CD4-positive, alpha-beta memory T cell (primary cell): ENCODE measurements at regions not wholly inside any gene's neighbourhood (a gene's known extent, or its start where the extent isn't known, plus 50 kb on each side); places are given as distances from the start of the nearest gene placed in this dataset.
"Not testable (repeated sequence)": the region's sequence is repeated elsewhere in the genome, so short reads cannot be mapped to it uniquely, and the experiment has no call there.

Source experiments
- CTCF ChIA-PET: fragments of 350-600 bp; sonication (Branson Sonifier 250); formaldehyde crosslinking; loops from one replicate; lab custom pipeline; 2021; ENCODE audit warnings: inconsistent platforms; ENCODE audit not compliant: partially characterized antibody; lab: Charles Lee
- POLR2A ChIA-PET: fragments of 350-600 bp; sonication (Branson Sonifier 250); formaldehyde crosslinking; loops from one replicate; lab custom pipeline; 2021; ENCODE audit not compliant: partially characterized antibody; lab: Charles Lee
- DNase-seq, 5 donors: peaks; one replicate each; pipeline versions ENCODE4 v3.0.0 to v3.0.0-alpha.2; 2020 to 2022; ENCODE audit warnings: mixed read lengths in 1 of 5
- H3K27ac ChIP-seq: one replicate; pipeline ENCODE4 v1.7.0; 2013; ENCODE audit warnings: low read depth, low read length
- H3K27me3 ChIP-seq: 2 replicates; pipeline ENCODE4 v1.7.0; 2013; ENCODE audit warnings: mild to moderate bottlenecking, low read length, moderate library complexity; ENCODE audit not compliant: insufficient read depth
- H3K36me3 ChIP-seq: 2 replicates; pipeline ENCODE4 v1.7.0; 2013; ENCODE audit warnings: mild to moderate bottlenecking, low read length, moderate library complexity; ENCODE audit not compliant: insufficient read depth
- H3K4me1 ChIP-seq: 2 replicates; pipeline ENCODE4 v1.7.0; 2013; ENCODE audit warnings: mild to moderate bottlenecking, low read length, moderate library complexity; ENCODE audit not compliant: insufficient read depth
- H3K4me3 ChIP-seq, 2 donors: one replicate each; pipeline ENCODE4 v1.7.0; 2013; ENCODE audit warnings: low read length in 2 of 2, mild to moderate bottlenecking in 1 of 2
- H3K9me3 ChIP-seq, 2 donors: one replicate each; pipeline ENCODE4 v1.7.0; 2013; ENCODE audit warnings: low read length in 2 of 2, control low read depth in 1 of 2; ENCODE audit not compliant: control insufficient read depth in 1 of 2
- H3K27ac Mint-ChIP-seq, 7 donors: one replicate each; pipeline ENCODE4 v1.8.0; 2020 to 2021; ENCODE audit warnings: mixed read lengths in 7 of 7, mild to moderate bottlenecking in 6 of 7, inconsistent platforms in 3 of 7, moderate library complexity in 3 of 7
- H3K27me3 Mint-ChIP-seq, 2 donors: one replicate each; pipeline ENCODE4 v1.8.0; 2020 to 2021; ENCODE audit warnings: mixed read lengths in 2 of 2
- H3K36me3 Mint-ChIP-seq, 2 donors: one replicate each; pipeline ENCODE4 v1.8.0; 2020 to 2021; ENCODE audit warnings: mixed read lengths in 2 of 2, inconsistent platforms in 1 of 2, mild to moderate bottlenecking in 1 of 2
- H3K4me1 Mint-ChIP-seq, 4 donors: one replicate each; pipeline ENCODE4 v1.8.0; 2020 to 2021; ENCODE audit warnings: mixed read lengths in 4 of 4, mild to moderate bottlenecking in 1 of 4
- H3K4me3 Mint-ChIP-seq, 8 donors: one replicate each; pipeline ENCODE4 v1.8.0; 2020 to 2021; ENCODE audit warnings: mixed read lengths in 8 of 8, mild to moderate bottlenecking in 7 of 8, moderate library complexity in 6 of 8, inconsistent platforms in 3 of 8
- H3K9me3 Mint-ChIP-seq, 8 donors: one replicate each; pipeline ENCODE4 v1.8.0; 2020 to 2021; ENCODE audit warnings: mixed read lengths in 8 of 8, mild to moderate bottlenecking in 5 of 8, inconsistent platforms in 3 of 8, moderate library complexity in 1 of 8
- intact Hi-C: fragments of 100-400 bp; cut with micrococcal nuclease; formaldehyde crosslinking; loops from one replicate; pipeline ENCODE4 v1.15.1; 2023

GRCh38 chr14:30356438-30357202, 202.3 kb upstream of the G2E3 start:
- no peaks in the 10 kb centered on the region for H3K9me3 ChIP-seq
- no peak overlapping the region for H3K27ac ChIP-seq
- H3K27me3 ChIP-seq, result no peaks in the 10 kb centered on the region
- intact Hi-C loops, result no loop called here
- H3K27ac Mint-ChIP-seq, result no peak overlapping the region
- H3K36me3 Mint-ChIP-seq, result no peaks in the 10 kb centered on the region
- no peak overlapping the region for H3K4me3 Mint-ChIP-seq
- no peaks in the 10 kb centered on the region for H3K27me3 Mint-ChIP-seq
- H3K9me3 Mint-ChIP-seq, result peaks cover 0 to 15% (median 5%) of the 10 kb centered on the region in 8 donors
- no peaks in the 10 kb centered on the region for H3K4me1 ChIP-seq
- H3K4me3 ChIP-seq, result no peak overlapping the region
- no peak for DNase-seq
- H3K36me3 ChIP-seq, result no peaks in the 10 kb centered on the region
- POLR2A ChIA-PET, result no interaction called here
- CTCF ChIA-PET, result no interaction called here
- peaks cover 0 to 8% (median 5%) of the 10 kb centered on the region in 4 donors for H3K4me1 Mint-ChIP-seq

GRCh38 chr14:30357791-30358190, 201.2 kb upstream of the G2E3 start:
- CTCF ChIA-PET, result no interaction called here
- DNase-seq, result no peak
- Mint-ChIP-seq H3K27me3 (no peaks in the 10 kb centered on the region), H3K4me3 (no peak overlapping the region), H3K36me3 (no peaks in the 10 kb centered on the region), H3K27ac (no peak overlapping the region), H3K4me1 (peaks cover 0 to 8% (median 5%) of the 10 kb centered on the region in 4 donors), H3K9me3 (peaks cover 0 to 15% (median 5%) of the 10 kb centered on the region in 8 donors)
- Histone ChIP-seq H3K4me1 (no peaks in the 10 kb centered on the region), H3K9me3 (no peaks in the 10 kb centered on the region), H3K27me3 (no peaks in the 10 kb centered on the region), H3K27ac (no peak overlapping the region), H3K36me3 (no peaks in the 10 kb centered on the region), H3K4me3 (no peak overlapping the region)
- POLR2A ChIA-PET, result no interaction called here
- intact Hi-C loops, result no loop called here

GRCh38 chr14:30362369-30363218, 196.4 kb upstream of the G2E3 start:
- Mint-ChIP-seq H3K36me3 (no peaks in the 10 kb centered on the region), H3K4me3 (no peak overlapping the region), H3K9me3 (peaks cover 0 to 15% (median 5%) of the 10 kb centered on the region in 8 donors), H3K27ac (no peak overlapping the region), H3K27me3 (no peaks in the 10 kb centered on the region), H3K4me1 (peaks cover 0 to 3% (median 0%) of the 10 kb centered on the region in 4 donors)
- Histone ChIP-seq H3K36me3 (no peaks in the 10 kb centered on the region), H3K4me1 (no peaks in the 10 kb centered on the region), H3K9me3 (no peaks in the 10 kb centered on the region), H3K27me3 (no peaks in the 10 kb centered on the region), H3K27ac (no peak overlapping the region), H3K4me3 (no peak overlapping the region)
- POLR2A ChIA-PET, result no interaction called here
- DNase-seq, result no peak
- intact Hi-C loops, result no loop called here
- CTCF ChIA-PET, result no interaction called here

GRCh38 chr14:30363219-30363880, 195.6 kb upstream of the G2E3 start:
- POLR2A ChIA-PET, H3K27me3 ChIP-seq, intact Hi-C loops, H3K4me1 ChIP-seq, H3K36me3 Mint-ChIP-seq, H3K9me3 ChIP-seq, H3K27me3 Mint-ChIP-seq, H3K27ac ChIP-seq, H3K4me3 ChIP-seq, H3K4me1 Mint-ChIP-seq, H3K4me3 Mint-ChIP-seq, H3K36me3 ChIP-seq, CTCF ChIA-PET, DNase-seq, H3K27ac Mint-ChIP-seq: not testable (repeated sequence)
- peaks cover 0 to 15% (median 5%) of the 10 kb centered on the region in 8 donors for H3K9me3 Mint-ChIP-seq

- no peaks in the 10 kb centered on the region for H3K4me1 Mint-ChIP-seq
- Histone ChIP-seq H3K4me1 (no peaks in the 10 kb centered on the region), H3K9me3 (no peaks in the 10 kb centered on the region), H3K27me3 (no peaks in the 10 kb centered on the region), H3K36me3 (no peaks in the 10 kb centered on the region), H3K4me3 (no peak overlapping the region), H3K27ac (no peak overlapping the region)
- H3K9me3 Mint-ChIP-seq, result no peaks in the 10 kb centered on the region
- intact Hi-C loops, result no loop called here
- ChIA-PET POLR2A (no interaction called here), CTCF (no interaction called here)
- H3K27me3 Mint-ChIP-seq, result peaks cover 3 to 8% of the 10 kb centered on the region in 2 donors
- H3K27ac Mint-ChIP-seq, result no peak overlapping the region
- no peaks in the 10 kb centered on the region for H3K36me3 Mint-ChIP-seq
- DNase-seq, result no peak
- H3K4me3 Mint-ChIP-seq, result no peak overlapping the region
Measured at GRCh38 chr14:30369502-30370180, 189.3 kb upstream of the G2E3 start.

- no peaks in the 10 kb centered on the region for H3K27me3 ChIP-seq
- DNase-seq, result no peak
- H3K27ac ChIP-seq, result no peak overlapping the region
- intact Hi-C loops, result no loop called here
- no peak overlapping the region for H3K27ac Mint-ChIP-seq
- H3K4me3 ChIP-seq, result no peak overlapping the region
- peaks cover 4 to 11% of the 10 kb centered on the region in 2 donors for H3K27me3 Mint-ChIP-seq
- H3K4me1 ChIP-seq, result no peaks in the 10 kb centered on the region
- H3K36me3 ChIP-seq, result no peaks in the 10 kb centered on the region
- no peaks in the 10 kb centered on the region for H3K9me3 Mint-ChIP-seq
- ChIA-PET POLR2A (no interaction called here), CTCF (interaction anchor here (0.9 to 1.4 kb wide), 3 partner anchors 12 to 149 kb away, joined by 3 read pairs; no protein-coding TSS in a partner anchor)
- H3K36me3 Mint-ChIP-seq, result no peaks in the 10 kb centered on the region
- no peaks in the 10 kb centered on the region for H3K4me1 Mint-ChIP-seq
- H3K4me3 Mint-ChIP-seq, result no peak overlapping the region
- no peaks in the 10 kb centered on the region for H3K9me3 ChIP-seq
Measured at GRCh38 chr14:30373053-30373452, 185.9 kb upstream of the G2E3 start.
